ENCODE measurements at regions not wholly inside any gene's neighbourhood (a gene's known extent, or its start where the extent isn't known, plus 50 kb on each side); places are given as distances from the start of the nearest gene placed in this dataset.

DNA sequence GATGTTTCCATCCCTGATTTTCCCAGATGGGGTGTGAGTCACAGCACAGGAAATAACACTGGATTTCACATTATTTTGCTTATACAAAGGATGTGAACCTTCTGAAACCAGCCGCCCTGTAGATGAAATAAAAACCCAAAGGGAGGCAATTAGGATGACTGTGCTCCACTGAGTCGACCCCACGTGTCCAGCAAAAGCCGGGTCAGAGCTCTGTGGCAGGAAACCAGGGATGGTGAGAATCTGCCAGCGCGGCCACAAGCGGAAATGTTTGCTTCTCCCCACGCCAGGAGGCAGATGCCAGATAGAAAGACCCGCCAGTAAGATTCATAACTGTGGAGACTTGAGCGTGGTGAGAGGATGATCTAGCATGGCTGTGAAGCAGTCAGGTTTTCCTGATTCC is 764.4 kb downstream of the LIG4 start:
- no peak for DNase-seq

DNA sequence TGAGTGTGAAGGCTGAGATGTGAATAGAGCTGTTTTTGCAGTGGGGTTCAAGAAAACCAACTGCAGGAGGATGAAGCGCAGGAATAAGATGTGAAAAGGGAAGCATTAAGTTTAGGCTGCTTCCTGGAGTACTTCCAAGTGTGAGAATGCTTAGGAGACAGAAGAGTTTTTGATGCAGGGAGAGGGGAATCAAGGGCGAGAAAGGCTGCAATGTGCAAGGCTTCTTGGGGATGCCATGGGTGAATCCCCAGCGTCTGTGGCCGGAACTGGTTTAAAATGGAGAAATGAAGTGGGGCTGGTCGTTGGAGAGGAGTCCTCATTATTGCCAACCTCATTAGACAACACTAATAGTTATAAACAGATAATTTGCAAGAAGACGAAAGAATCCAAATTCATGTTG is 764.9 kb downstream of the LIG4 start:
- DNase-seq = no peak

DNA sequence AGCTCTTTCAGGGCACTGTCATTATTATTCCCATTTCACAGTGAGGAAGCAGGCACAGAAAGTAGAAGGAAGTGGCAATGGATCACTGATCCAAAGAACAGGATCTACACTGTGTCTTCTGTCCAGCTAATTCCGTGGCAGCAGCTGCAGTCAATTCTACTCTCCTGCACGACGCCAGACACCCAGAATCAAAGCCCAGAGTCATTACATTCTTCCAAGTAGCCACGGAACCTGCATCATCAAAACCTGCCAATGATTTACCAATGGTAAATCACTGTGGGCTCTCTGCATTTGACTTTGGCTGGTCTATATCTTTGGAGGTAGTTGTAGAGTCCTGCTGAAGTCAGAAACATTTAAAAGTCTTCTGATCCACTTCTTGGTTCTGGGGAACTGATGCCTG is 767.7 kb downstream of the LIG4 start:
- DNase-seq = no peak

DNA sequence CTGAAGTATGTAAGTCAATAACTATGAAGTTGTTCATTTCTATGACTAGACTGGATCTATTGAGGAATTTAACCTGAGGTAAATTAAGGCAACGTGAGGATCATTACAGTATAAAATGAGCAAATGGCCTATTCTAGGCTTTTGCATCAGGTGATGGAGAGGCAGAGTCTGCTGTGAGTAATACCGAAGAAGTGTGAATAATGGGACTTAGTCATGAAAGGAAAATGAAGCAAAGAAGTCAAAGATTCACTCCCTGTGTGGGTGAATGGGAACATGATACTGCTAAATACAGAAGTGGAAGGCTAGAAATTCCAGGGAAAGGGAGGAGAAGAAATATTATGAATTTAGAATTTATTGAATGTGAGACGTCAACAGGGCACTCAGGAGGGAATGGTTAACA is 774.1 kb downstream of the LIG4 start:
- DNase-seq = no peak

DNA sequence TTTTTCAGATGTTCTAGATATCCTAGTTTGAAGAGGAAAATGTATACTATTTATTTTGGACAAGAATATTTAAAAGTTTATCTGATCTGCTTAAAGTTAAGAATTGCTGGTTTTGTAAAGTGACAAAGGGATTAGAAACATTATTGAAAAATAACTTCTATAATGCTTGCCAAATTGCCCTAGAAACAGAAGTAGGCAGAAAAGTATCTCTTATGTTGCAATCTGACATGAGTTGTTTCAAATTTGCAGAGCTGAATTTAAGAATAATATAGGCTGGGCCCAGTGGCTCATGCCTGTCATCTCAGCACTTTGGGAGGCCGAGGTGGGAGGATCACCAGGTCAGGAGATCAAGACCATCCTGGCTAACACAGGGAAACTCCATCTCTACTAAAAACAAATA is 777.1 kb downstream of the LIG4 start:
- DNase-seq = no peak

DNA sequence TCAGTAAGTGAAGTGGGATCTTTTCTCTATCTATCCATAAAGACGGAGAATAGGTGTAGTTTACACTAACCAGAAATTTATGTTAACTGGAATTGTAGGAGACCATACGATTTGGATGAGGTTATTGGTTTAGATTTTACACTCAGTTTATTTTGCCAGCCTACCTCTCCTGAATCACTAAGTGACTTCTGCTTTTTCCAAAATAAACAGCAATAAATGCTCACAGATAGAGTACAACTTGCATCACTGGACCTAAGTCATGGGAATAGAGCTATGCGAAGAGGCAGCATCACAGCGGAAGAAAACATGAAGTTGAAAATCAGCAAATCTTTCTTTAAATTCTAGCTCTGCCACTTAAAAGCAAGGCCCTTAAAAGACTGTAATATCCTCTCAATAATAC is 781.0 kb downstream of the LIG4 start:
- no peak for DNase-seq

DNA sequence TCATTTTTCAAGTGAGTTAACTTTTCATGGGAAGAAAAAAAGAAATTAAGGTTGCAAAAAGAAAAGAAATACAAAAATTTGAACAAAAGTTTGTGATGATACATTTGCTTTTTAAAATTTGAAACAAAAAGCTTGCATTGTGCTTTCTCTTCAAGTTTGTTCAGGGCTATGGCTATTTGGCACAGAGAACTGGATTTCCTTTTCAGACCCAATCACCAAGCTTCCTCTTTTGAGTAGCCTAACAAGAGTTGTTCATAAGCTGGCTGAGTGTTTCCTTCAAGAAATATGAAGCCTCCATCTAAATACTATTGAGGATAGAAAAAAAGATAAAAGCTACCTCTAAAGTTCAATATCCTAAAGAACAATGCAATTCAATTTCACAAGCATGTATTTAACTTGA is 787.8 kb downstream of the LIG4 start:
- no peak for DNase-seq

DNA sequence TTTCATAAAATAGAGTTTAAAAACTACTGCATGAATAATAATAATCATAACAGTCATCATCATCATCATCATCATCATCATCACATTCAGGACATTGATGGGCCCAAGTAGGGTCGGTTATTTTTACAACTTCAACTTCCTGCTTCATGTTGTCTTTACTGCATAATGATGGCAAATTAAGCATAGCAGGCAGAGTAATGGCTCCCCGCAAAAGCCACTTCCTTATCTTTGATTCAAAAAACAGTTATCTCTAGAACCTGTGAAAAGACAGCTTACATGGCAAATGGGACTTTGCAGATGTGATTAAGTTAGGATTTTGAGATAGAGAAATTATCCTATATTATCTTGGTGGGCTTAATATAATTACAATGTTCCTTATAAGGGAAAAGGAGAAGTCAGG is 792.9 kb downstream of the LIG4 start:
- no peak for DNase-seq

DNA sequence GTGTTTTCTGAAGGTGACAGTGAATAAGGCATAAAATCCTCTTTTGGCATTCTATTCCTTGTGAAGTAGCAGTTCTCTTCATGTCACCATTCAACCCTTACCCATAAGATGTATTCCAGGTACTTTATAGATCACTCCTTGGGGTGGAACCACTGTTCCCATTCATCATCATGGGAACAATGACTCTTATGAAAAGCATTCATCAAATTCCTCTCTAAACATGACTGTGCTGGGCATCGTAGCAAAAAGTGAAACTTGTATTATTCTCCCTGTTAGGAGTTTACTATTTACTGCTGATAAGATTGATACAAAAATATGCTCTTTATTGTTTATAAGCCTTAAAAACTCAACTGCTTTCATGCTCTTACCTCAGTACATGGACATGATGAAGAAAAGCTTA is 793.4 kb downstream of the LIG4 start:
- DNase-seq = no peak

DNA sequence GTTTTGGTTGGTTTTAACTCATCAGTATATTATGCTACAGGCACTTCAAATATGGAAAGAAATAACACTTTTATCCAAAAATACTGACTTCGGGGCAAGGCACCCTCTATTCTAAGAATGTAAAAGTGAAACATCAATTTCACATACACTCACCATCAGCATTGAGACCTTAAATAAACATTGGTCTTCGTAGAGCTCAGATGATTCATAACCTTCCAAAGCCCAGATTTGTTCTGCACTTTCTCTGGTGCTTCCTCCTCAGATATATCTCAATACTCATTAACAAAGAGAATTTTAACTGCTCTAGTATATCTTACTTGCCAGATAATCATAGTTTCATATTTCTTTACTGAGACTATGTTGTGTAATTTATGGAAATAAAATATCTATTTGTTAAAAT is 794.3 kb downstream of the LIG4 start:
- DNase-seq = no peak

DNA sequence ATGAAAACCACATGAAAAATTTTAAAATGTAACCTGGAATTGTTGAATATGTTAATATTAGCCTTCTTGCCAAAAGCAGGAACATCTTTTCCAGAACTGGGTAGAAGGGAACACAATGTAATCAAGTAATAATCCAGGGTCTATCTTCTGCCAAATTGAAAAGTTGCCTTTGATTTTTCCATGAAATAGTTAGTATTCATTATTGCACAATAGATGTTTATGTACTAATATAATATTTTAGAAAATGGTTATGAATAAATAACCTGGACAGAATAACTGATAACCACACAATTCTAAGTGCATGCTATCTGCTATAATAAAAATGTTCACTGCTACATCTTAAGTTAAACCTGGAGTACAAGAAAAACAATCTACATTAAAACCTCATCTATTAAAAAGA is 802.3 kb downstream of the LIG4 start:
- DNase-seq = no peak

DNA sequence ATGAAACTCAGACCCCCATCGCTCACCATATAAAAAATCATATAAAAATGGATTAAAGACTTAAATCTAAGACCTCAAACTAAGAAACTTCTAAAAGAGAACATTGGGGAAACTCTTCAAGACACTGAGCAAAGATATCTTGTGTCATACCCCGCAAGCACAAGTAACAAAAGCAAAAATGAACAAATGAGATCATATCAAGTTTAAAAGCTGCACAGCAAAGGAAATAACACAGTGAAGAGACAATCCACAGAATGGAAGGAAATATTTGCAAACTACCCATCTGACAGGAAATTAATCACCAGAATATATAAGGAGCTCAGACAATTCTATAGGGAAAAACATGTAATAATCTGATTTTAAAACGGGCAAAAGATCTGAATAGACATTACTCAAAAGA is 808.3 kb downstream of the LIG4 start:
- DNase-seq = no peak

DNA sequence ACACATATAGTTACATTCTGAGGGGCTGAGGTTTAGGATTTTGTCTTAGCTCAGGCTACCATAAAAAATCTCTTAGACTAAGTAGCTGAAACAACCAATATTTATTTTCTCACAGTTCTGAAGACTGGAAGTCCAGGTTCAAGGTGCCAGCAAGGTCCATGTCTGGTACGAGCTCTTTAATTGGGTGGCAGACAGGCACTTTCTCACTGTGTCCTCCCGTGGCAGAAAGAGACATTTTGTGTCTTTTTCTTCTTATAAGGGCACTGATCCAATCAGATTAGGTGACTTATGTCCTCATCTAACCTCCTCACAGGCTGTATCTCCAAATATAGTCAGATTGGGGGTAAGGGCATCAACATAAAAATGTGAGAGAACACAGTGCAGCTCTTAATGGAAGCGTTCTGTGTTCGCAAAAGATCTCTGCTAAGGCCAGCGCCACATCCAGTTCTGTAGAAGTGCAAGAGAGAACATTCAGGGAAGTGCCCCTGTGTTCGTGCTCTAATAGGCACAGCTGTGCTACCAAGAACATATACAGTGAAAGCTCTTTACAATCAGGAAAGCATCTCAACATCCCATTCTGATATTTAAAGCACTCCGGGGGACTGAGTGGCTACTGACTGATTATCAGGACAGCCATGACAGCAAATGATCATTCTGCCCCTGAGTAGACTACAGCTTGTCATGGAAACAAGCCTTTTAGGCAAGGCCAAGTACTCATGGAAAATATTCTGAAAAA is 819.2 kb downstream of the LIG4 start:
- DNase-seq = no peak

DNA sequence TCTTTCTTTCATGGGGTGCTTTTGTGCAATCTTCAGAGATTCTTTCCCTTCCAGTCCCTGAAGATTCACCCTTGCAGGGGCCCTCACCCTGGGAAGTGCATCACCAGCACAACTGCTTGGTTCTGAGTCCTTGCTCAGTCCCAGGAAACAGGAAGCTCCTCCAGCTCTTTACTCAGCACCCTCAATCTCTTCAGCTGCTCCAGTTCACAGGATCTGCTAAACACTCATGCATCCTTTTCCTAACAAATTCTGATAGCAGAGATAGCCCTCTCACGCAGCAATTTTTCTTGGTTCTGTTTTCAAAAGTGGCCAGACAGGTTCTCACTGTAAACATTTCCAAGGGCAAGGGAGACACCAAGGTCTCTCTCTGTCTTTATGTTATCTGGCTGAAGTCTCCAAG is 823.1 kb downstream of the LIG4 start:
- no peak for DNase-seq

DNA sequence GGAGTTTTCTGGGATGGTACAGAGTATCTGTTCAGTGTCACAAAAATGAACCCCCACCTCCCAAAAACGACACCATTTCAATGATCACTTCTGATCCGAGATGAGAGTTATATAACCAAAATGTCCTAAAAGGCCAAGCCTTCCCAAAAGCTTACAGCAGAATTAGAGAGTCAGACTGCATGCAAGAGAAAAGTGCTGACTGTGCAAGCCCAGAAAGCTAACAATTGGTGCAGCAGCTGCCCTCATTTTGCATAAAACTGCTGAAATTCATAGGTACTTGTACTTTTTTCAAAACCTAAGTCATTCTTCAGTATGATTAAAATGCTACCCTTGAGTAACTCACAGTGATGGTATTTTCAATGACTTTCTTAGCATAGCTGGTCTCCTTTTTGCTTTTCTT is 819.6 kb upstream of the ARGLU1 start:
- DNase-seq = no peak

DNA sequence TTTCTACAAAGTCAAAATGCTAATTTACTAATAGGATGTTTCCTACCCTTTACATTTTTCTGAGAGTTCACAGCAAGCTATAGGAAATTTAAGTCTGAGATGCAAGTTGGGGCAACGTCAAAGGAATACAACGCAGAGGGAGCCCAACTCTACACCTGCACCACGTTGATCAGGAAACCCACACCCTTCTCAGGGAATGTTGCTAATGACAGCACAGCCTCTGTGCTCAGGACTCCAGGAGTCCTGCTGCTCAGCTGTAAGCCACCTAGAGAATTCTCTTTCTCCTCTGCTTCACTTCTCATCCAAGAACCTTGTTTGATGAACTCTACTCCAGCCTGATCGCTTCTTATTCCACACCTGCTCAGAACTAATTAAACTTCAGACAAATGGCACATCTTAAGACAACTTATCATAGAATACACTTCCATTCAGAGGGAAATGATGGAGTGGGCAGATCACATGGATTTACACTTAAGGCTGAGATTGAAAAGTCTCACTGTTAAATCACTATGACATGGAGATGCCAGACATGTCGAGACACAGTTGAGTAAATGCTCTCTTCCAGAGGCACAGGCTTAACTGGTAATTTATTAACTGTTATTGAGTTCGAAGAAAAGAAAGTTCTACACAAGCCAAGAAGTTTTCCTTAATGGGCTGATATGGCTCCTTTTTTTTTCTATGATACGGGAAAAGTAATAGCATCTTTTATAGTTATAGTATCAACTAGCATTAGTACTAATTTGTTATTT is 811.6 kb upstream of the ARGLU1 start:
- DNase-seq = no peak

DNA sequence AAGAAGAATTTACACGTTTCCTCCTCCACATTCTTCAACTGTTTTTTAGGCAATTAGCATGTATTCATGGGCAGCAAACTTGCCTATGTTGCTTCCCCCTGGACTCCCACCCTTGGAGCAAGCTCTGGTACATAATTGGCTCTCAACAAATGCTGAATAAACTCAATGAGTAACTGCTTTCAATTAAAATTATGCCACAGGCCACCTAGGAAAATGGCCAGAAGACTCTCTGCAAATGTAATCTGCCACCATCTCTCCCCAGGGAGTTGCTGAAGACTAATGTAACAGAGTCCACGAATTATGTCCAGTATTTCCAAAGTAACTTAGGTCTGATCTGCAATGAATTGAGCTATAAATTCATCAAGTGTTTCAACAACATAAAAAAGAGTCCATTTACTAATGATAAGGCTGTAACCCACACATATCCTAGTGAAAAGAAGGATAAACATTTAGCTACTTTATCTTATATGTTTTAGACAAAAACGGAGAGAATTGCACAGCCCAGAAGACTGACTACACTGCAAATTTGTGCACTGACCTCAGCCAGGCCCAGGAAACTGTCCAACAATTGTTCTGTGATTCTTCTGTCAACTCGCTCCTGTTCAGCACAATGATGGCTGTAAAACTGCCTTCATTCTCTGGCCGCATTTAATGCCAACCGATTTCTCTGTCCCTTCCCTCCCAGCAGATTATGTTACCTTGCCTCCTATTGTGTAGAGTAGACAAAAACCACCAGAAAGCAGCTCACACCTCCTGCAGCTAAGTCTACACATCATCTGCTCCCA is 808.6 kb upstream of the ARGLU1 start:
- no peak for DNase-seq

DNA sequence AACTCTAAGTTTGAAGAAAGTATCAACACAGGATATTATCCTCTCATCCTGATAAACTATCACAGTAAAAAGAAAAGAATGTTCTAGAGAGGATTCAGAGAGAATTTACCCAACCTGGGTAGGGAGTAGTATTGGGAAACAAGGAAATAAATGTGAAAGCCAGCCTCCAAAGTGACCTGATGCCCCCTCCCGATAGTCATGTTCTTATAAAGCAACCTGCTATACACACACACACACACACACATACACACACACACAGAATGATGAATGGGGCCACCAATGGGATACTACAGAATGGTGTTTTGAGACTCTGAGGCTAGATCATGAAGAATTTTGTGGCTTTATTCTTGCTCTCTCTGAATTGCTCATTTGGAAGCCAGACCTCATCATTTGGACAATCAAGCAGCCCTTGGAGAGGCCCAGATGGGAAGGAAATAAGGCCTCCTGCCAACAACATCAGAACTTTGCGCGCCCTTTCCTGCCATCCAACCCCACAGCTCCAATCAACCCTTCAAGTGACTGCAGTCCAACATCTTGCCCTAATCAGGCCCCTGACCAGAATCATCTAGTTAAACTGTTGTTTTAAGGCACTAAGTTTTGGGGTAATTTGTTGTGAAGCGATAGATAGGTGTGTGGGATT is 807.9 kb upstream of the ARGLU1 start:
- DNase-seq = no peak

DNA sequence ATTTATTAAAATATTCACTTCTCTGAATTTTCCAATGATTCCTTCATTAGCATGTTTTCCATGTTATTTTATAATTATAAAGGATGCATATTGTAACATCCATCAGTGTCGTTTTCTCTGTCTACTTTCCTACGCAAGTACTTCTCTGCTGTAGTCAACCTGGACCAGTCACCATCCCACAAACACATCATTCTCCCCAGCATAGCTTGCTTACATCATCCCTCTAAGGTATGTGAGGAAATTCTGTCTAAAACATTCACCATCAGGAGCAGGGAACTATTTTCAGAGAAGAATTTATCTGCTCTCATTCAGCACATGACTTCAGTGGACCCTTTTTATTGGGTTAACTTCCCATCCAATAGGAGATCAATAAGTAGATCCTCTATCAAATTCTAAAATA is 806.1 kb upstream of the ARGLU1 start:
- DNase-seq = no peak

DNA sequence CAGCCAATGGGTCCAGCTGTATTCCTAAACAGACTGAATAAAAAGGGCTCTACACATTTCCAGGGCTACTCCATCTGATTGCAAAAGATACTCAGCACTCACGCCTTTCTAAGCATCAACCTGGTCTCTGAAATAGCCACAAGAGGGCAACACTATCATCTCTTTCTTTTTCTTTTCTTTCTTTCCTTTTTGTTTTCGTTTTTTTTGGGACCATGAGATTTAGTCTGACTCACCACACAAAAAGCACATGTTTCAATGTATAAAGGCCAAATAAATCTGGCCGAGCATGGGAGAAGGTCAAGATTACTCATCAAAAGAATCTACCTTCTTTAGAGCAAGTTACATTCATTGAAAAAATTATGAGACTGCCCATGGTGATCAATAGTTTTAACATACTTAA is 805.6 kb upstream of the ARGLU1 start:
- peak; percentile 41 for DNase-seq

DNA sequence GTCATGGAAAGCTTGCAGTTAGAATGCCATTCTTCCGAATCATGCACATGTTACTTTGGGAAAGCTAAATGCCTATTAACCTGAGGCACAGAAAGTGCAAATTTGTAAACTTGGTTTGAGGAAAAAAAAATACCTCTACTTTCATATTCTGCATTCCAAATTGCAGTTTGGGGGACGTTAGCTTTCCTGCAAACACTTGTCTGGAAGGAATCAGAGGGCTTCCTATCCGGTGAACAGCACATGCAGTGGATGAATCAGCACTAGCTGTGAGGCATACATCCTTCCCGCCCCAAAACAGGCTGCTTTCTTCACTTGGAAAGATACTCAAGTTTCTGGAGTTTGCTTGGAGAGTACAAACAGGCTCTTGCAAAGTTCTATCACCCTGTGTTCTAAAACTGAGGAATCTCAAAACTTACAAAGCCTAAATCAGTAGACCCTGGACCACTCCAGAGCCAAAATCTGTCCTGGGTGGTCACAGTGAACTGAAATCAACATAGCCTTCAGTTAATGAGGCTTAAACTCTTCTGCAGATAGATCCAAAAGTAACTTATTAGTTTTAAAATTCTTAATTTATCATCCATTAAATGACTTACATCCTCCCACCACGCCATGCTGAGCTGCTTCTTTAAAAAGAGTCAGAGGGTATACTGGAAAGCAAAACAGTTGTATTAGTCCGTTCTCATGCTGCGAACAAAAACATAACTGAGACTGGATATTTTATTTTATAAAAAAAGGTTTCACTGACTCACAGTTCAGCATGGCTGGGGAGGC is 802.3 kb upstream of the ARGLU1 start:
- DNase-seq = no peak

DNA sequence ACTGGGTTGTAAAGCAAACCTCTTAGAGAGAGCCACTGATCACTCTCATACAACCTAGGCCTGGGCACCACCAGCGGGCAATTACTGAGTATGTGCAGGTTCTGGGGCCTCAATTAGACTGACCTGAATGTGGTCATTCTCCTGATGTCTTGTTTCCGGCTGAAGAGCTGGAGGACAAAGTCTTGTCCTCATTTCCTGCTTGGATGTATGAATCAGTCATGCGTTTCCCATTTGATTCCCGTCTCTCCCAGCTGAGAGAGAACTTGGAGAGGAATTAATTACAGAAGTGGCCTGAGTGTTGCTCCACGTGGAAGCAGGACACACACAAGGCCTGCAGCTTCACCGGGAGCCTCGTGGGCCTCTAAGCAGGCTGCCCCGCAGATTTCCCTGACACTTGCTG is 799.3 kb upstream of the ARGLU1 start:
- no peak for DNase-seq

Data from NCI-H2107 (cell line).